ENCODE measurements at regions not wholly inside any gene's neighbourhood (a gene's known extent, or its start where the extent isn't known, plus 50 kb on each side); places are given as distances from the start of the nearest gene placed in this dataset.

GRCh38 chr4:111793433-111794091, 351.7 kb upstream of the FAM241A start:
- DNase-seq (ENCODE audit: low read depth, low spot score) = no peak

GRCh38 chr4:111797455-111798163, 347.6 kb upstream of the FAM241A start:
- no peak for DNase-seq (ENCODE audit: low read depth, low spot score)

GRCh38 chr4:111798840-111799239, 346.4 kb upstream of the FAM241A start:
- DNase-seq (ENCODE audit: low read depth, low spot score) = no peak

GRCh38 chr4:111800551-111800950, 344.7 kb upstream of the FAM241A start:
- no peak for DNase-seq (ENCODE audit: low read depth, low spot score)

GRCh38 chr4:111802191-111802590, 343.1 kb upstream of the FAM241A start:
- no peak for DNase-seq (ENCODE audit: low read depth, low spot score)

- DNase-seq (ENCODE audit: low read depth, low spot score) = no peak
Observed at GRCh38 chr4:111806331-111806730, 338.9 kb upstream of the FAM241A start.

GRCh38 chr4:111807576-111807975, 337.7 kb upstream of the FAM241A start:
- no peak for DNase-seq (ENCODE audit: low read depth, low spot score)

GRCh38 chr4:111808174-111808573, 337.1 kb upstream of the FAM241A start:
- no peak for DNase-seq (ENCODE audit: low read depth, low spot score)

- no peak for DNase-seq (ENCODE audit: low read depth, low spot score)
Observed at GRCh38 chr4:111811661-111812060, 333.6 kb upstream of the FAM241A start.

GRCh38 chr4:111812114-111812513, 333.1 kb upstream of the FAM241A start:
- DNase-seq (ENCODE audit: low read depth, low spot score) = no peak

- no peak for DNase-seq (ENCODE audit: low read depth, low spot score)
Observed at GRCh38 chr4:111812760-111813159, 332.5 kb upstream of the FAM241A start.

- DNase-seq (ENCODE audit: low read depth, low spot score) = no peak
Observed at GRCh38 chr4:111813555-111814140, 331.6 kb upstream of the FAM241A start.

- no peak for DNase-seq (ENCODE audit: low read depth, low spot score)
Observed at GRCh38 chr4:111814961-111815360, 330.3 kb upstream of the FAM241A start.

GRCh38 chr4:111821342-111821741, 323.9 kb upstream of the FAM241A start:
- no peak for DNase-seq (ENCODE audit: low read depth, low spot score)

GRCh38 chr4:111836601-111837000, 308.7 kb upstream of the FAM241A start:
- DNase-seq (ENCODE audit: low read depth, low spot score) = no peak

GRCh38 chr4:111837761-111838160, 307.5 kb upstream of the FAM241A start:
- no peak for DNase-seq (ENCODE audit: low read depth, low spot score)

GRCh38 chr4:111838406-111838930, 306.8 kb upstream of the FAM241A start:
- no peak for DNase-seq (ENCODE audit: low read depth, low spot score)

- DNase-seq (ENCODE audit: low read depth, low spot score) = no peak
Observed at GRCh38 chr4:111839141-111839540, 306.1 kb upstream of the FAM241A start.

- no peak for DNase-seq (ENCODE audit: low read depth, low spot score)
Observed at GRCh38 chr4:111842336-111842735, 302.9 kb upstream of the FAM241A start.

- no peak for DNase-seq (ENCODE audit: low read depth, low spot score)
Observed at GRCh38 chr4:111847296-111848008, 297.8 kb upstream of the FAM241A start.

GRCh38 chr4:111849746-111850284, 295.4 kb upstream of the FAM241A start:
- DNase-seq (ENCODE audit: low read depth, low spot score) = no peak

Measured in iPS DF 19.7 (cell line).